DMS 273 (cell line): ENCODE measurements at regions not wholly inside any gene's neighbourhood (a gene's known extent, or its start where the extent isn't known, plus 50 kb on each side); places are given as distances from the start of the nearest gene placed in this dataset.
"Not testable (repeated sequence)": the region's sequence is repeated elsewhere in the genome, so short reads cannot be mapped to it uniquely, and the experiment has no call there.

Source experiments
- DNase-seq: peaks from one replicate; lab custom pipeline; 2025; ENCODE audit not compliant: unreplicated experiment; lab: John Stamatoyannopoulos, UW

GRCh38 chr1:67611846-67612245, 73.2 kb upstream of the GADD45A start:
- no peak for DNase-seq

DNA sequence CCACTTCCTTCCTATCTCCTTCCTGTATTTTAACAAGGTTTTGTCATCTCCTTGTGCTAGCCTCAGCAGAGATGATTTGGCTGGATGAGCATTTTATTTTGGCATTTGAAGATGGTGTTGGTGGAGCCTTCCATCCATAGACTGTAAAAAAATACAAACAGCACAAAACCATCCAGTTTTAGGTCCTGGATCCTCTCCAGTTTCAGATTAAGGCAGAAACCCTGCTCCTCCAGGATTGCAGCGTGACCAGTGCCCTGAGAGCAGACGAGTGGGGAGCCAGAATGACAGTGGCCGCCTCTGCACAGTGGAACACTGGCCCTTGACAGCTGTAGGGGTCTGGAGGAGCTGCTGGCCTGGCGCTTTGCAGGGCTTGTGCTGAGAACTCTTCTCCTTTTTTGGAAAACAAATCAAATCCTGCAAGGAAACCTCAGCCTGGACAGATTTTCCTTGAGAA, 72.2 kb upstream of the GADD45A start:
- no peak for DNase-seq

DNA sequence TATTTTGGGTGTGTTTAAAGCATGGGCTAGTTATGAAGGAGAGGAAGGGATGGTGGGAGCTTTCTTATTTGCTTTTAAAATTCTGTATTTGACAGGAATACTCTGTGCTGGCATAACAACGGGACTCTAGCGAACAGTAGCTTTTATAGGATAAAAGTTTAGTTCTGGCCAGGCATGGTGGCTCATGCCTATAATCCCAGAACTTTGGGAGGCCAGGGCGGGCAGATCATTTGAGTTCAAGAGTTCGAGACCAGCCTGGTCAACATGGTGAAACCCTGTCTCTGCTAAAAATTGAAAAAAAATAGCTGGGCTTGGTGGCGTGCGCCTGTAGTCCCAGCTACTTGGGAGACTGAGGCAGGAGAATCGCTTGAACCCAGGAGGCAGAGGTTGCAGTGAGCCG, 71.5 kb upstream of the GADD45A start:
- not testable (repeated sequence) for DNase-seq

DNA sequence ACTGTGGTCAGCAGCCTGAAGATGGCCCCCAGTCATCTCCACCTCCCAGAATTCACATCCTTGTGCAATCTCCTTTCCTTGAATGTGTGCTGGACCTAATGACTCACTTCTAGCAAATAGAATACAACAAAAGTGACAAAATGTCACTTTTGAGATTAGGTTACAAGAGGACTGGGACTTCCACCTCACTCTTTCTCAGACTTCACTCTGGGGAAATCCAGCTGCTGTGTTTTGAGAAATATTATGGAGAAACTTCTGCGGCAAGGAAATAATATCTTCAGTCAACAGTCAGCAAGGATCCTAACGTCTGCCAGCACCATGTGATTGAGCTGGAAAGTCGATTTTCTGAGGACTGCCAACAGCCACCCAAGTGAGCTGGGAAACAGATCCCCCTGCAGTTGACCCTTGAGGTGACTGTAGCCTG, 70.5 kb upstream of the GADD45A start:
- DNase-seq: no peak

DNA sequence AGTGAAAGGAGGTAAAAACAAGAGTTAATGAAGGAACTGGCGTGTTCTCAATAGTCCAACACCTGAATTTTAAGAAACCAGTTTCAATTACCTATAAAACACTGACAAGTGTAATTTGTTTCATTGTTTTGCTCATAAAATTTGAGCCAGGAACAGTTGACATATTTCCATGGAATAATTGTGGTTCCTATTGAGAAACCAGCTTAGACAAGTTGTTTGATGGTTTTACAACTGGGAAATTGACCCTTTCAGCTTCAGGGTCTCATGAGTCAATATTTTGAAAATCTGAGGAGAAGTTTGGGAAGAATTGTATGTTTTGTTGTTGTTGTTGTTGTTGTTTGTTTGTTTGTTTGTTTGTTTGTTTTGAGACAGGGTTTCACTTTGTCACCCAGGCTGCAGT, 69.1 kb upstream of the GADD45A start:
- no peak for DNase-seq

GRCh38 chr1:67616394-67616985, 68.5 kb upstream of the GADD45A start:
- DNase-seq: no peak

- no peak for DNase-seq
Measured at GRCh38 chr1:67618285-67619018, 66.5 kb upstream of the GADD45A start.

DNA sequence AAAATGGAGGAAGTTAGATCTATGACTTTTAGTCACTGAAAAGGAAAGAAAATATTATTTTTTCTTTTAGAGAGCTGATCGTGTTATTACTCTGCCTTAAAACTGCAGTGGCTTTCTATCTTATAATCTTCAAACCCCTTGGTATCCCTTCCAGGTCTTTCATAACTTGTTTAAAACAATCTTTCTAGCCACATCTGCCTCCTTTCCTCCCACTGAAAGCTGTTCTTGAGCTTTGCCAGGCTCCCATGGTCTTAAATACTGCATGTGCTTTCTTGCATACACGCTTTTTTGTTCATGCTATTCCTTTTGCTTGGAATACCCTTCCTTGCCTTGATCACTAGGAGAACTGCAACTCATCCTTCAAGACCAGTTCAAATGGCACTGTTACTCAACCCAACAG, 65.9 kb upstream of the GADD45A start:
- no peak for DNase-seq

- DNase-seq: no peak
Measured at GRCh38 chr1:67623906-67624305, 61.1 kb upstream of the GADD45A start.

DNA sequence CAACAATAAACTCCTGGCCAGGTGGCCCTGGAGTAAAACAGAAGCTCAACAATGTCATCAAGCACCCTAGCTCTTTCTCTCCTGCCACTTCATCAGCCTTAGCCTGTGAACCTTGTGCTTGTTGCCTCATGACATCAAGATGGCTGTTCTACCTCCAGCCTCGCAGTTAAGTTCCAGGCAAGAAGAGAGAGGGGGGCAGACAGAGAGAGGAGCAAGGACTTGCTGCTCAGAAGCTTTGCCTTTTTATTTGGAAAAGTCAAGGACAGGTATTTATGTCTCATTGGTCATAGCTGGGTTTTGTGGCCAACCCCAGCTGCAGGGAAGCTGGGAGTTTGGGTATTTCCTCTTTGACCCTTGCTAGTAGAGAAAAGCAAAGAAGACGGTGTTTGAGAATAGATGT, 60.3 kb upstream of the GADD45A start:
- no peak for DNase-seq

DNA sequence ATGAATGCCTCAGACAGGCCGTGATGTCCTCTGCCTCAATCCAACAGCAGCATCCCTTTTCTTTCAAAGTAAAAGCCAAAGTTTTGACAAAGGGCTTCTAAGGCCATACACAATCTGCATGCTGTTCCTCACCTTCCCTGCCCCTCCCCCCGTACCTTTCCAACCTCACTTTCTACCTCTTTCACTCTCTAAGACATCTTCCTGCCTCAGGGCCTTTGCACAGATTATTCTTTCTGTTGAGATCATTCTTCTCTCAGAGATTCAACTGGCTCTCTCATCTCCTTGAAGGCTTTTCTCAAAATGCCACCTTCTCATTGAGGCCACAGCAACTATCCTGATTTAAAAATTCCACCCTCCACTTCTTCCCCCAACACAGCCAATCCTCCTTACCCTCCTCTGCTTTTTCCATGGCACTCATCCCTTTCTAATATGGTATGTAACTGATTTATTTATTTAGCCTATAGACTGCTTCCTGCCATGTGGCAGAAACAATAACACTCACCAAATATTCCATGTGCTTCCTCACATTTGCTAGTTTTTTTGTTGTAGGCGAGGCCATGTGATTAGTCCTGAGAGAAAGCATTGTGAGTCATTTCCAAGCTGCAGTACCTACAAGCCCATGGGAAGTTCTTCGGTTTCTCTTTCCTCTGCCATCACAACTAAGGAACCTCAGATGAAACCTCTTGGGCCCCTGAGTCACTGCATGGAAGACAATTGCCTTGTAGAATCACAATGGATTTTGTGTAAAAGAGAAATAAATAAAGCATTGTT, 58.7 kb upstream of the GADD45A start:
- DNase-seq: no peak

DNA sequence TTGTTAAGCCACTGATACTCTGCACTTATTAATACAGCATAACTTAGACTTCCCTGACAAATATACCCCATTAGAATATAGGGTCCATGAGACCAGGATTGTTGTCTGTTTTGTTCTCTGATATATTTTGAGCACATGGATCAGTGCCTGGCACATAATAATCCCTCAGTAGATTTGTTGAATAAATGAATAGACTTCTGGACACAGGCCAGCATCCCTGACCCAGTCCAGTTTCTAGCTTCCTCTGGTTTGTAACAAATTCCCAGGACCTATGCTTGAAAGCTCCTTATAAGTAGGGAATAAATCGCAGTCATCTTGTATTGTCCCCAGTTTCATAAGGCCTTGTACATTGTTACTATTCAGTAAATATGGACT, 58.2 kb upstream of the GADD45A start:
- no peak for DNase-seq

GRCh38 chr1:67627336-67627735, 57.7 kb upstream of the GADD45A start:
- DNase-seq: no peak

GRCh38 chr1:67627906-67628305, 57.1 kb upstream of the GADD45A start:
- no peak for DNase-seq

DNA sequence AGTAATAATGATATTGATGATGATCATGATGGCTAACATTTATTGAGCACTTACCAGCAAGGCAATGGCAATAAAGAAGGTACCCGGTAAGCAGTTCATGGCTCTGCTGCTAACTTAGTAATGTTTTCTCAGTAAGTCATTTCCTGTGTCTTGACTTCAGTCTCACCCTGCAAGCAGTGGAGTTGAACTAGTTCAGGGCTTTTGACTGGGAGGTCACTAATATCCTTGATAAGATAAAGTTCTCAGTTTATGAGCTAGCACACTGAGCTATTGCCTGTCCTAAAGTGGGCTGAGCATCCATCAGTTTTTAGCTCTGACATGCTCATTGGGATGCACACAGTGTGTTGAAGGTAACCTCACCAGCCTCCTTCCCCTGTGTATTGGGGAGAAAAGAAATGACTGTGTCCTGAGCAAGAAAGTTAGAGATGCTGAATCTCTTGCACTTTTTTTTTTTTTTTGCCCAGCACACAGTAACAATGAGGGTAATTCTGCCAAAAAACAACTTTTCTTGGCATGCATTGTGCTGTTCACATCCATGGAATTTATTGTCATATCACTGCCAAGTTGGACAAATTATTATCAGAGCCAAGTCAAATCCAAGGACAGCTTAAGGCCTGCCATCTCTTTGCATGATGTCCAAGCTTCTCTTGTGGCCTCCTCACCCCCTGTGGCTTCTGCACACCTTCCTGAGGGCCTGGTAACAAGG, 55.5 kb upstream of the GADD45A start:
- no peak for DNase-seq

DNA sequence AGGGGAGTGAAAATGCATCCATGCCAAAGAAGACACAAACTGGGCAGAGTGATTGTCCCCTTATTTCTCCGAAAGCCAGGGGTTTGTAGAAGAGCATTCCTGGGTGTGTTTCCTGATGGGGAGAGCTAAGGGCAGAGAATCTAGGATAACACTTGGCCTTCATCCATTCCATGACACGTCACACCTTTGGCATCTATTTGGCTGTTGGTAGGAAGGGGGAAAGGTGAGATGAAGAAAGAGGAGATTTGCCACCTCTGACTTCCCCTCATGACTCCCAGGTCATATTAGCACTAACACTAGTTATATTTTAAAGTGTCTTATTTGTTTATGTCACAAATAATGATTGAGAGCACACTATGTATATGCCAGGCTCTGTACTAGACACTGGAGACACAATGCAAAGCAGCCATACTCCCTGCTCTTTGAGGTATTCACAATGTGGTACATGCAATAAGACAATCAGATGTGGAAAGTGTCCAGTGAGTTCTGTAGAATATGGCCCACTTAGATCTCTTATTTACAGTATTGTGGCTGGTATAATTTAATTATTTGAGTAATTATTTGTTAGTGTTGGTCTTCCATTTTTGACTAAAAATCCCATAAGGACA, 54.5 kb upstream of the GADD45A start:
- DNase-seq: no peak

DNA sequence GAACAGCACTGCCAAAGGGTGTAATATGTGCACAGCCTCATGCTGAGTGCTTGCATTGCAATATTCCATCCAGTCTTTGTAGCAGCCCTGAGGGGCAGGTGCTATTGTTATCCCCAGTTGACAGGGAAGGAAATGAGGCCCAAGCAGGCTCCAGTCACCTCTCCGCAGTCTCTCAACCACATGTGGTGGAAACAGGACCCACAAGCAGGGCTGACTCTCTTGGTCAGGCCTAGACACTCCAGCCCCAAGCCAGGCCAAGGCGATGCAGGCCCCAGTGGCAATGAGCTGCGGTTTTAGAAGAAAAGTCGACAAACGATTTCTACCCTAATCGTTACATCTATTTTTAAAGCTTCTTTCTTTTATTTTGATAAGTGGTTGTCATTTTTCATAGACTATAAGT, 52.6 kb upstream of the GADD45A start:
- no peak for DNase-seq

DNA sequence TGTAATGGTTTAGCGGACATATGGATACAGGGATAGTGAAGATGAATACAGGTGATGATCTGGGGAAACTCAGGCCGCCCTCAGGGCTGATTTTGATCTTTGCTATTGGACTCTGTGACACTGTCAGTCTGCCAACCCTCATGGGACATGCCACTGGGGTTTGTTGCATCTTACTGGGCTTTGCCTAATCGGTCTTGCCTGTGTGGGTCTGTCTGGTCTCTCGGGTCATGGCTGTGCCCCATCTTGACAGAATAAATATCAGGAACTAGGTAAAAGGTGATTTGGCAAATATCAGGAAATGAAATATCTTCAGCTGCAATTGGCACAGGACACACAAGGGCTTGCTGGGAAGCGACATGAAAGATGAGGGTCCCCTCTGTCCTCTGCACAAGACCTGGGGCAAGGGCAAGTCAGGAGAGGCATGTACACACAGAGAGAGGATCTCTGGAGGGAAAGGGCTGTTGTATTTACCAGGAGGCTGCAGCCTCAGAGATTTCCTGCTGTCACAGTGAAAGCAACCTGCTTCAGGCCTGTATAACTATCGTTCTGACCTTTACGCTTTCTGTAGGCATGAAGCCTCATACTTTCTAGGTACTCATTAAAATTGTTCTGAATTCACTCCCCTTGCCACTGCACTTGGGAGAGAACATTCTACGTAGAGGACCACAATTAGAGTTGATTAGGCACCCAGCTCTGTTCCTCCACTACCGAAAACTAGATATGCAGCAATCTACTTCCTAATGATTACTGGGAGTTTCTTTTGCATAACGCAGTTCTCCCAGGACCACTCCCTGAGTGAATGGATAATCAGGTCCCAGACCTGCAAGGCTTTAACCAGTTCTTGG, 52.0 kb upstream of the GADD45A start:
- no peak for DNase-seq

DNA sequence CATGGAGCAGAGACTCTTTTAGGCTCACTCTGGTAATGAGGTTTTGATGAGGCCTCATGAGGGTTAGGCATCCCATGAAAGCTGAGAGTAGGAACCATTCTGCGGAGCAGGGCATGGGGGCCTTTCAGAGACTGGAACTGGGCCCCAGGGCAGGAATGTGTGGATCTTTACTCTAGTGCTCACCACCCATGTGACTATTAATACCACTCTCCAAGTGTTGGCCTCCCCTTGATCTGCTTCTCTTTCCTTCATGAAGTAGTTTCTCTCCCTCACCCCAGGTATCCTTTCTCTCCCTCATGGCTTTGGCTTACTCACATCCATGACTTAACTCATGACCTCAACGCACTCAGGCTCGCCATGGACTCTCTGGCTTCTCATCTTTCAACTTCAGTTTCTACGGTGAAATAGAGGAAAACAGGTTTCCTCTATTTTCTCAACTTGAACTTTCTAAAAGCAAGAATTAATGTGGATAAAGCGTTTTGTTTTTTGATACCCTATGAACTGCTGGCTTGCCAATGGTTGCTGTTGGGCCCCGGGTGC, 50.5 kb upstream of the GADD45A start:
- no peak for DNase-seq
